ENCODE measurements at regions not wholly inside any gene's neighbourhood (a gene's known extent, or its start where the extent isn't known, plus 50 kb on each side); places are given as distances from the start of the nearest gene placed in this dataset.
"Not testable (repeated sequence)": the region's sequence is repeated elsewhere in the genome, so short reads cannot be mapped to it uniquely, and the experiment has no call there.

DNA sequence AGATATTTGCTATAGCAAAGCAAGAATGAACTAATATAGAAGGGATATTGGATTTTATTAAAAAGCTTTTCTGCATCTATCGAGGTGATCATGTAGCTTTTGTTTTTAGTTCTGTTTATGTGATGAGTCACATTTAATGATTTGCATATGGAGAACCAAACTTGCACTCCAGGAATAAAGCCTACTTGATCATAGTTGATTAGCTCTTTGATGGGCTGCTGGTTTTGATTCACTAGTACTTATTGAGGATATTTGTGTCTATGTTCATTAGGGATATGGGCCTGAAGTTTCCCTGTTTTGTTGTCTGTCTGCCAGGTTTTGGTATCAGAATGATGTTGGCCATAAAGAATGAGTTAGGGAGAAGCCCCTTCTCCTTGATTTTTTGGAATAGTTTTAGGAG, 310.7 kb downstream of the ARPP21 start:
- no peak for DNase-seq

DNA sequence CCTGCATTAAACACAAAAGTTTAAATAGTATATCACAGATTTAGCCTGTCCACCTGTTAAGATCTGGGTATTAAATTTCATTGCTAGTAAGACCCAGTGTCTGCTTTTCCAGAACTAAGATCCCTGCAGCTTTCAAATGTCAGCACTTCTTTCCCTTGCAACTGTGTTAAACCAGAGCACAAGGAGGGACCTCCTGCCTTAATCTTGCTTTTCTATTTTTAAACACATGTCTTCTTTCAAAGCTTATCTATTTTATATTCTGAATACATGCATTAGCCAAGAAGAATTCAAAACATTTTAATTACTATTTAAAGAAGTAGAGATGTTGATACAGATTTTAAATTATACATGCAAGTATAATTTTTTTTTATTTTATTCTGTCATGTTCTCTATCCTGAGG, 315.1 kb downstream of the ARPP21 start:
- DNase-seq = no peak

DNA sequence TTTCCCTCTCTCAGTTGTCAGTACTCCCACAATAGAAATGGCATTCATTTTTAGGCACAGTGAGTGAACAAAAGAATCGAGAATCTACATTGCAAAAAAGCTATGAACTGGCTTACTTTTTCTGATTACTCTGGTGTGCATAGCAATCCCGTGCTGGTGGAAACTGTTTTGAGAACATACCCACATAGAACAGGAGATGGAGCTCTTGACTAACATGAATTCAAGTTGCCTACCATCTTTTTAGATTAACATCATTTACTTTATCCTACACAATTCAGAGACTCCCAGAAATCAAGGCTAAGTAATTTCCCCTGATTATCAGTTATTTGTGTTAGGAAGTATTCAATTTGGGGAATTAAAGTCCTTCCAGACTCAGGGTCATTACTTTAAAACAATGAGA, 326.6 kb downstream of the ARPP21 start:
- DNase-seq = peak; percentile 65

DNA sequence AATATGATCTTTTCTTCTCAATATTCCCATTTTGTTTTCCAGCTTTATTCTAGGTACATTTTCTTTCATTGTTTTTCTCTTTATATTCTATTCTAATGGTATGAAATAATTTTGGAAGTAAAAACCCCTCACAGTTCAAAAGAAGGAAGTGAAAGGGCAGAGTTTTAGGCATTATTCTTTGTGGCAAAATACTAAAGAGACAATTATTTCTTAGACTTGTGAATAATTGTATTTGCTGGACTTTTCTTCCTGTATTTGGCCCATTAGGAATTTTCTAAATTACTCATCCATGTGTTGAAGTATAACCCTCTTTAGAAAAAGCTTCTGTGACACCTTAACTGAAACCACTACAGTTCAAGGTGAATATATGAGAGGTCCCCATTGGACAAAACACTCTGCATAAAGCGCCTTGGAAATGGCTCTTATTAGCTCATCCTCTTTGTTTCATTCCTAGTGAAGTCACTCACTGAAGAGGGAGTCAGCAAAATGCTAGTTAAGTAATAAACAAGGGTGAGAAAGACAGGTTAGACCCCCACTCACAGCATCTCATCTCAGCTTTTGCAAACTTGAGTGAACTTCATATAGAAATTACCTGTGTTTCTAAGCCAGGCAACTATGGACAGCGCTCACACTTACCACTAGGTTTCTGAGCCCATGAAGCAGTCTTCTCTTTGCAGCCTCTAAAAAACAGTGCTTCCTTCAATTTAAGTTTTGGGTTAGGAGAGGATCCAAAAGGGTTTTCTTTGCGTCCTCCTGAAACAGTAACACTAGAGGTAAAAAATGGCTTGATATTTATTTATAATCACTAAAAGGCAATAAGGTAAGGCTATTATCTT, 327.5 kb downstream of the ARPP21 start:
- no peak for DNase-seq

DNA sequence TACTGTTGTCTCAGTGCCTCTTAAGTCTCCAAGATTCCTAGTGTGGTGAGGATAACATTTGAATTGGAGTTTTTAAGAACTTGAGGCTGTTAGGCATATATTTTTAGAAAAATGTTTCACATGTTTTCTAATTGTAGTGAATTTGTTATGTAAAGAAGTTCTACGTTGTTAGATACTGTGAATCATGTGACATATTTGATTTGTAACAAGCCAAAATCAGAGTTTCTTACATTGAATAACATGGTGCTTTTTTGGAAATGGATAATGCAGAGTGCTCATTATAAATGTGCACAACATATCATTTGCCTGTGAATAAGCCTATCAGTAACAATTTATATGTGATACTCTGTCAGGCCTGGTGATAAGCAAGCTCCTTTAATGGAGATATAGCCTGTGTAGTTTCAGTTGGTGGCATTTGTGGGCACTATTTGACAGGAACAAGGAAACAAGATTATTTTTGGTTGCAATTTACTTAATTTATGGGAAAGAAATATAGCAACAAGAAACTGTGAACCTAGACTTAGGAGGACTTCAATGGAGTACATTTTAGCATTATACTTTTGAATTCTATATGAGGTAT, 328.8 kb downstream of the ARPP21 start:
- peak; percentile 11 for DNase-seq

DNA sequence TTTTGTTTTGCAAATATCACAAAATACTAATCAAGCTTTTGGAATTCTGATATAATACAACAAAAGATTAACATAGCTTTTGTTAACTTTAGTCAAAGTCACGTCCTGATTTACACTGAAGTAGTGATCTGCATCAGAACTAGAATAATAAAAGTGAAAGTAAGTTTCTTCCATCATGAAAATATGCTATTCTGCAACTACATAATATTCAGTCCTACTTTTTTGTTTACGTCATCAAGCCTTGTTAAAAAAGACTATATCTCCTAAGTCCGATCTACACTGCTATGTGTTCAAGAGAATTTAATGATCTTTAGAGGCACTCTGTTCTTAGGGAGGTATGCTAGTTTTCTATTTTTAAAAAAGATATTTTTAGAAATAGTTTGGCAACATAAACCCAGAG, 330.1 kb downstream of the ARPP21 start:
- DNase-seq = peak; percentile 66

DNA sequence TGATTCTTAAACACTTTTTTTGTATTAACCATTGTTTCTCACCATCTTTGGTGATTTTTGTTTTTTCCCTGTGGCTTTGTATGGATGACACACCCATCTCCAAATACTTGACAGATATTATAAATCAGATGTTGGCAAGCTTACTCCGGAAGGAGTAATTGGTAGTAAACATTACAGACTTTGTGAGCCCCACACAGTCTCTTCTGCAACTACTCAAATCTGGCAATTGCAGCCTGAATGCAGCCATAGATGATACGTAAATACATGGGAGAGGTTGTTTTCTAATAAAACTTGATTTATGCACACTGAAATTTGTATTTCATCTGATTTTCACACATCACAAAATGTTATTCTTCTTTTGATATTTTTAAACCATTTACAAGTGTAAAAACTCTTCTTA, 331.5 kb downstream of the ARPP21 start:
- no peak for DNase-seq

DNA sequence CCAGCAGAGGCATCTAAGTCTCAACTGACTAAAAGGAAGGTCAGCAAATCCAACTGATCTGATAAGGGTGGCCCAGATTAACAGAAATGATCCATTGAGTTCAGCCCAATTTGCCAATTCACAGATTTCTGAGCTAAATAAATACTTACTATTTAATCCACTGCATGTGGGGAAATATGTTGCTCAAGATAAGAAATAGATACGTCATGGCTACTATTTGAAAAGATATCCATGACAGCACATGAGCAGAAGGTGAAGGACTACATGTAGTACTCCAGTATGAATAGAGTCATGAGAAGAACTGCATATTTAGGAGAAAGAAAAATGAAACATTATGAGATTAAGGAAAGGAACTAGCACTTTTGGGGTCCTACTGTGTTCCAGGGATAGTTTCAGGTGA, 332.4 kb downstream of the ARPP21 start:
- peak; percentile 47 for DNase-seq

DNA sequence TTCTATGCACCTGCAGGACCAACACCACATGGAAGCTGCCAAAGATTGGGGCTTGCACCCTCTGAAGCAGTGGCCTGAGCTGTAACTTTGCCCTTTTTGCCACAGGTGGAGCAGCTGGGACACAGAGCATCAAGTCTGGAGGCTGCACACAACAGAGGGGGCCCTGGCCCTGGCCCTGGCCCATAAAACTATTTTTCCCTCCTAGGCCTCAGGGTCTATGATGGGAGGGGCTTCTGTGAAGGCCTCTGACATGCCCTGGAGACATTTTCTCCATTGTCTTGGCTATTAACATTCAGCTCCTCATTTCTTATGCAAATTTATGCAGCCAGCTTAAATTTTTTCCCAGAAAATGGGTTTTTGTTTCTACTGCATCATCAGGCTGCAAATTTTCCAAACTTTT, 335.5 kb downstream of the ARPP21 start:
- DNase-seq = no peak

DNA sequence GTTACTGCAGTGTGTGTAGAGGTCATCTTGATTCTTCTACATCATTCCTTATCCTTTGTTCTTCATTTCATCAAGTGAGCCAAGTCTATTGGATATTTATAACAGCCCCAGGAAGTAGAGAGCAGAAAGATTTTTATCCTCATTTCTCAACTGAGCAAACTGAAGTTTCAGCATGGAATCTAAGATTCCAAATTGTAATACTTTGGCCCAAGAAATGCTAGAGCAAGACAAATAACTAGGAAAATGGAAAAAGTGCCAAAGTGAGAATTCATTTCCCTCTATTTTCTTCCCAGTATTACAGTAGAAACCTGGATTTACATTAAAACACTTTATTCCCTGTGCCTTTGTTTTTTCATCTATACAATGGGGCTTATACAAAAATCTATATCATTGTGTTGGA, 346.8 kb downstream of the ARPP21 start:
- no peak for DNase-seq

DNA sequence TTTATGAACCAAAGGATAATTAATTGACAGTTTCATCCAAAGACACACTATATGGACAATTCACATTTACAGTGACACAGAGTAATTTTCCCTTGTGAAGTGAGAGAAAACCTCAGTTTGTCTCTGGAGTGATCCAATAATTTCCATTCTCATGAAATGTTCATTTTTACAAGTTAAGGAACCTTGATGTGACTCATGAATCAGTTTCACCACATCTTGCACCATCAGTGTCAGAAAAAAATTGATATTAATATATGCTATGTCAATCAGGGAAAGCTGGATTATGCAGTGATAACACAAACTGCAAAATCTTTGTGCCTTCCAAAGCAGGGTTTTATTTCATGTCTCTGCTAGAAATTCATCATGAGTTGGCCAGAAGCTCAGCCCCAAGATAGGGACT, 348.1 kb downstream of the ARPP21 start:
- no peak for DNase-seq

DNA sequence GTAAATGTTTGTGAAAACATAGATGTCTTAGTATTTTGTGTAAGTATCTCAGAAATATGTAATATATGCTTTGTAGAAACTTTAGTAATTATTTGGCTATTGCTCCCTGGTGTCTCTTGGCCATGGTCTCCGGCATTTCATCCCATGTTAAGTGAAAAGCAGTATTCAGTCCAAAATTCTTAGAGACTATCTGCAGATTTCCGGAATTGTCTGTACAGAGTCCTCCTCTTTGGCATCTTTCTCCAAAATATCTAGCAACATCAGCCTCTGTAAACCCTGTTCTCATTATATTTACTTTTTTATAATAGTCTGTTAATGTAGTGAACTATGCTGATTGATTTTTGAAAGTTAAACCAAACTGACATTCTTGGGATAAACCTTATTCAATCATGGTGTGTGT, 352.7 kb downstream of the ARPP21 start:
- no peak for DNase-seq

DNA sequence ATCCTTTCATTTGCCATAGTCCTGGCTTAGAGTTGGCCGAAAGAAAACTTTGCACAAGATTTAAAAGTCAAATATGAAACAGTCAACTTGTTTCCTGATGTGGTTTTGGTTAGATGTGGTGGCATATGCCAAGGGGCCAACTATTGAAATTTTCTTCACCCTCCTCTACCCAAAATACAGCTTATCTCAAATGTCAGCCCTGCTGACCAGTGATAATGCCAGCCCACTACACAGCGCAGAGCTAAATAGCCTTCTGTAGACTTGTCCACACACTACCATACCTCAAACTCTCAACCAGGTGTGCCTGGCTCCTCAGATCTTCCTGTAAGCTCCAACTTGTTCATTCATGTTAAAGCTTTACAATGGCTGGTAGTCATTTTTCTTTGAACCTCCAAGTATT, 368.5 kb upstream of the STAC start:
- DNase-seq = no peak

DNA sequence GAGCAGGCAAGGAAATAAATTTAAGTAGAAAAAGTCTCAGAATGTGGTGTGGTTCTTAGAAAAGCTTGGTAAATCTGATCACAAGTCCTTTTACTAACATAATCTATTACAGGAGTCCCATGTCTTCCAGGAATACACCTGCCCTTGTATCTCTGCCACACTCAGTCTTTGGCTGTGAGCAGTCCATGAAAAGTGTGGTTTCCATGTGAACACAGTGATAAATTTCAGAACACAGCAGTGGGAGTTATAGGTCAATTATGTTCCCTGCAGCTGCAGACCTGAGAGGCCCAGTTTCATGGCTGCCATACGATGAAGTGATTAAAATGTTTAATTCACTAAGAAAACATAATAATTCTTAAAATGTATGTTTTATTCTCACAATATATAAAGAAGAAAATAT, 366.9 kb upstream of the STAC start:
- no peak for DNase-seq

DNA sequence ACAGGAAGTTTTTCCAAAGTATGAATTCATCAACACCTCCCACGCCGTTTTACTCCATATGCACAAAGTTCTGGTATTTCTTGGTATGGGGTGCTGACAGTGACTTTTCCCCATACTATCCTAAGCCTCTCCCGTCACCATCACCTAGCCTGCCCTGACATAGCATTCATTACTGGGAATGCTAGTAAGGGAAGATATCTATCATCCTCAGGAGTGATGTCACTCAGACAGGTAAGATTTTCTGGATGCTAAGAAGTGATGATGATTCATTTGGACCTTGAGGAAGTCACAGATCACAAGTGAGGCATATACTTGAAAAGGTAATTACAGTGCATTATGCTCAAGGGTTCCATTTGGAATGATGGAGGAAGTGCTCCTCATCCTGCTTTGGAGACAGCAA, 355.1 kb upstream of the STAC start:
- no peak for DNase-seq

DNA sequence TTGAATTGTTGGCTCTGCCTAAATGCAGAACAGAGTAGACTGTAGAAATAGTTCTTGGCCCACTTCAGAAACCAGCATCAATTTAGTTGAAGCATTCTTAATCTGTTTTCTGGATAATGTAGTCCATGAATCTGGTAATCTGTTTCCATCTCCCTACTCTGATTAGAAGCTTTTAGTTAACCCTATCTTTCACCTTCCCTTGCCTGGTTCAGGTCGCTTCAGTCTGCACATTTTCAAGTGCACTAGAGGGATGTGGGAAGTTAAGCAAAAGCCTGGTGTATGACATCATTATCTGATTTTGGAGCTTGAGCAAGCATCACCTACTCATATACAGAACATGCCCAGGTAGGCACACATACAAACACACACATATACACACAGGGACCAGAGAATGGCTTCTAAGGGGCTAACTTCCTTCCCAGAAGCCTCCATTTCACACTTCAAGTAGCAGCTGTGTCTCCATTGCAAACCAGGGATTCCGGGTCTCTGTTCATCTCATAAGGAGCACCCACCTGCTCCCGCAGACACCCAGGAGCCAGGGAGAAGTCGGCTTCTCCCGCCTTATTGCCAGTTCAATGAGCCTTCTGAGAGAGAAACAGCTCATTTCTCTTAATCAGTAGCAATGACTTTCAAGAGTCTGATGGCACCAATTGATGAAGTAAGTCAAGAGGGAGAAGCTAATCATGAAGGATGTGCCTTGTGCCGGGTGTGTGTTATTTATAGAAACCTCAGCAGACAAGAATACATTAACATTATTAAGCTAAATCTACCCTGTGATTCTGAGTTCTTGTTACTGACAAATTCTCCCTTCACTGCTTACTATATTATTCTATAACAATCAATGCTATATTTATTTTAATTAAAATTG, 347.9 kb upstream of the STAC start:
- DNase-seq = no peak

DNA sequence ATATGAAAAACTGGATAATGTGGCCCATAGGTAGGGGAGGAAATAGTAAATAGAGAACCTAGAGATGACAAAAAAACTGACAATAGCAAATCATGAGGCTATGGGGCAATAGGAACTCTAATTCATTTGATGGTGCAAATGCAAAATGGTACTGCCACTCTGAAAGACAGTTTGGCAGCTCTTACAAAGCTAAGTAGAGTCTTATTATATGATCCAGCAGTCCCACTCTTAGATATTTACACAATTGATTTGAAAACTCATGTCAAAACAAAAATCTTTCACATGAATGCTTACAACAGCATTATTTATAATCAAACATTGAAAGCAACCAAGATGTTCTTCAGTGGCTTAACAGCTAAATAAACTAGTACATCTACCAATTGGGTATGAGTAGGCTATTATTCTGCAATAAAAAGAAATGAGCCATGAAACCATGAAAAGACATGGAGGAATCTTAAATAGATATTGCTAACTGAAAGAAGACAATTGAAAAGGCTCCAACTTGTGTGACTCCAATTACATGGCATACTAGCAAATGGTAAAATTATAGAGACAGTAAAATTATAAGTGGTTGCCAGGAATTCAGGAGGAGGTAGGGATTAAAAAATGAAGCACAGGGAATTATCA, 321.8 kb upstream of the STAC start:
- DNase-seq = no peak

DNA sequence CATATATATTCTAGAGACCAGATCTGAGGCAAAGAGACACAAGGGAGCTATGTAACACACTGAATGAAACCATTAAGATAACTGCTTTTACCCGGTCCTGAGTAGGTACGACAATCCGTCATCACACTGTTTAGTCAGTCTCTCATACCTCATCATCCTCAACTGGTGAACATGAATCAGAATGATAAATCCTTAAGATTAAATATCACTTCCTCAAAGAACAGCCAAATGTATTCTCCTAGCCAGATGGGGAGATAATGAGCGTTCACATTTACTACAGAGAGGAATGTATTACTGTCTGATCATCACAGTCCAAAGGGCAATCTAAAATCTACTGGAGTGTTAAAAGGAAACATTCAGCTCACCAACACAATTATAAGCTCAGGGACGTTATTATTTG, 319.4 kb upstream of the STAC start:
- DNase-seq = no peak

DNA sequence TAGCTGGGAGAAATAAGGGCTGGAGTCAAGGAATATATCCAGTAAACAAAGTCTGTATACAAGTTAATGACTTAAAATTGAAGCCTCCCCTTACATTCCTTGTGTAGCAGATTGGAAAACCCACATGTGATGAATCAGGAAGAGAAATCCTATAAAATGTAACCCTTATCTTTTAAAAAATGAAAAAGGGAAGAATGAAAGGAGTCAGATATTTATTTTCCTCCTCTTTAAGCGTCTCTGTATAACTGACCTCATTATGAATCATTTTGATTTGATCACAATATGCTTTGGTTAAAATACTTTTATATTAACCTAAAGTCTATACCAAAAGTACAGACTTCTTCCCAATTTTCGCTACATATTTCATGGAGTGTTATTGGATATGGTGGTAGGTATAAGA, 316.3 kb upstream of the STAC start:
- DNase-seq = no peak

DNA sequence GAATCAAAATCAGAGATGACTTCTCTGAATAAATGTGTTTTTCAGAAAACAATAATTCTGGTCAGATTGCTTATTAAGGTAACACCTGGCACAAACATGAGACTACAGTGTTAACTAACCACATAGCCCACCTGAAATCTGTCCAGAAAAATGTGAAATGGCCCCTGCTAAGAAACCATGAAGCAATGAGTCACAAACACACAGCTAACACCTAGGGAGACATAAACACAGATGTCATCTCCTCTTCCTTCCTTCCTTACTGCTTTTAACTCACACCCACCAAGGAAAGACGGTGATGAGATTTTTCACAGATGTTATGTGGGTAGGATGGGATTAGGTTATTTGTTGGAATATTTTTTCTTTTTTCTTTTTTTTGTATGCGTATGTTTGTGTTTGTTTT, 315.0 kb upstream of the STAC start:
- DNase-seq = no peak

DNA sequence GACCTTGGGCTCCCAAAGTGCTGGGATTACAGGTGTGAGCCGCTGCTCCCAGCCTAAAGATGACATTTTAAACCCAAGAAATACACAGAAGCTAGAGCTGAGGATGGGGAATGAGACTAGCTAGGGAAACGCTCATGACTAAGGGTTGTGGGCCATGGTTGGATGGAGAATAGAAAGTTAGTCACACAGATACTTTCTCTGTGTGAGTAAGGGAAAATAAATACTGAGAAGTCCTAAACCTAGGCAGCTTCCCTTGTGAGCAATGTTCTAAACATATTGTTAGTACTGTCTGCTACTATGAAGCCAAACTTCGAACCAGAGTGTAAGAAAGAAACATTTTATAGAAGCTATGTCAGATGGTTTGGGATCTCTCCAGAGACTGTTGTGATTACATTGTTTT, 304.8 kb upstream of the STAC start:
- DNase-seq = no peak

DNA sequence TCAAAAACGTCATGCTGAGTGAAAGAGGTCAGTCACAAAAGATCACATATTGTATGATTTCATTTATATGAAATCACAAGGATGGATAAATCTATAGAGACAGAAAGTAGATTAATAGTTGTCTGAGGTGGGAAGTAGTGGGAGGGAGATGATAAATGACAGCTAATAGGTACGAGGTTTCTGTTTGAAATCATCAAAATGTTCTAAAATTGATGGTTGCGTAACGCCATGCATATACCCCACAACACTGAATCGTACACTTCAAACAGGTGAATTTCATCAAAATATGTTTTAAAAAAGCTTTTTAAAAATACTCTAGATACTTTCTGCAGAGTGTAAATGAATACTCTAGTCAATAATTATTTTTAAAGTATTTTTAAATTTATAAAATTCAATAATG, 303.0 kb upstream of the STAC start:
- no peak for DNase-seq

DNA sequence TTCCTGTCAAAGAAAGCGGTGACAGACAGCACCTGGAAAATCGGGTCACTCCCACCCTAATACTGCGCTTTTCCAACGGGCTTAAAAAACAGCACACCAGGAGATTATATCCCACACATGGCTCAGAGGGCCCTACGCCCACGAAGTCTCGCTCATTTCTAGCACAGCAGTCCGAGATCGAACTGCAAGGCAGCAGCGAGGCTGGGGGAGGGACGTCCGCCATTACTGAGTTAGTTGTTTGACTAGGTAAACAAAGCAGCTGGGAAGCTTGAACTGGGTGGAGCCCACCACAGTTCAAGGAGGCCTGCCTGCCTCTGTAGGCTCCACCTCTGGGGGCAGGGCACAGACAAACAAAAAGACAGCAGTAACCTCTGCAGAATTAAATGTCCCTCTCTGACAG, 297.3 kb upstream of the STAC start:
- not testable (repeated sequence) for DNase-seq

DNA sequence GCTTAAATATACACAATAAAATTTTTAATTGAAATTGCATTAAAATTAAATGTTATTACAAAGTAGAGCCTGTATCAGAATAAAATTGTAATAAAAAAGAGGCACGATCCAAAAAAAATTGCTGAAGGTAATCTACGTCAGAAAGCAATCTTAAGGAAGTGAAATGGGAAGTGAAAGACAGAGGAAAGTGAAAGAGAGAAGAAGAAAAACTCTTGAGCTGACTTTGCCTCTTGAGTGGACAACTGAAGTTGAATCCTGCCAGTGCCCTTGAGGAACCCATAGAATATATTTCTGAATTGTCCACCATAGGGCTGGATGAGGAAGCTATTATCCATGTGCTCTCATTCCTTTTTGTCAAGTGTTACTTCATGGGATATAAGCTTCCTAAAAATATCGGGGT, 285.1 kb upstream of the STAC start:
- peak; percentile 42 for DNase-seq
